Hepatocyte (in vitro differentiated cells): ENCODE measurements at regions not wholly inside any gene's neighbourhood (a gene's known extent, or its start where the extent isn't known, plus 50 kb on each side); places are given as distances from the start of the nearest gene placed in this dataset.

Experiments used
- EZH2 ChIP-seq: fragments of 200-600 bp; sonication (generic); IDR thresholded peaks from 2 replicates; pipeline ENCODE4 v1.6.1; 2016; ENCODE audit warnings: antibody characterized with exemption, mild to moderate bottlenecking, borderline replicate concordance
- EZH2phosphoT487 ChIP-seq: fragments of 200-600 bp; sonication (generic); IDR thresholded peaks from one replicate; pipeline ENCODE4 v1.6.1; 2018; ENCODE audit warnings: antibody characterized with exemption, mild to moderate bottlenecking, low read depth, moderate library complexity; ENCODE audit not compliant: unreplicated experiment, severe bottlenecking
- TF ChIP-seq, protein P1 (sequence below): fragments of 200-600 bp; sonication (generic); IDR thresholded peaks from 2 replicates; pipeline ENCODE4 v1.5.1; 2016; ENCODE audit warnings: antibody characterized with exemption, mild to moderate bottlenecking; ENCODE audit not compliant: poor library complexity

DNA sequence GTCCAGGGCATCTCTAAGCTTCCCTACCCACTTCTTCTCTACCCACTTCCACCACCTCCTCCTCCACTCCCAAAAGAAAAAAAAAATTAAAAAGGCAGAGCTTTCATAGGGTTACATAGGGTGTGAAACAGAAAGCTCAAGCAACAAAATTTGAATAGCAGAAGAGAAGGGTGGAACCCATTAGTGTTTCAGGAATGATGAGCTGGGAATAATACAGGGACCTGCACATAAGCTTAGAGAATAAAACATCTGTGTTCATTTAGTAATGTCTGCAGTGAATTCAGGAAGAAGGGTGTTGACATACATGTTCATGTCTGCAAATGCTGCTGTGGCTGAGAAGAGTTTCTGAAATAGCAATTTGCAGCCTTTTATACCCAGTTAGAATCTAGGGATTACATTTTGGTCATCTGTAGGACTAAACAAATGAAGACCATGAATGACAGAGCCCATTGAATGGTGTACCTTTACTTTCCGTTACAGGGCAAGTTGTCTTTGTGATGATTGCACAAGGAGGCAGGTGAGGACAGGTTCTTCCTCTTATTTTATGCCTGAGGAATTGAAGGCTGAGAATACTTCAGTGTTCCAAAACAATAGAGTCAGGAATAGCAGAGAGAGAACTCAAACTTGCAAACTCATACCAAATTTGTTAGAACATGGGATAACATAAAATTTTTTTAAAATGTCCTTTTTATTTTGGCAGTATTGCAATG, 975.1 kb downstream of the TFAP2A start:
- TF ChIP-seq, protein P1, sequence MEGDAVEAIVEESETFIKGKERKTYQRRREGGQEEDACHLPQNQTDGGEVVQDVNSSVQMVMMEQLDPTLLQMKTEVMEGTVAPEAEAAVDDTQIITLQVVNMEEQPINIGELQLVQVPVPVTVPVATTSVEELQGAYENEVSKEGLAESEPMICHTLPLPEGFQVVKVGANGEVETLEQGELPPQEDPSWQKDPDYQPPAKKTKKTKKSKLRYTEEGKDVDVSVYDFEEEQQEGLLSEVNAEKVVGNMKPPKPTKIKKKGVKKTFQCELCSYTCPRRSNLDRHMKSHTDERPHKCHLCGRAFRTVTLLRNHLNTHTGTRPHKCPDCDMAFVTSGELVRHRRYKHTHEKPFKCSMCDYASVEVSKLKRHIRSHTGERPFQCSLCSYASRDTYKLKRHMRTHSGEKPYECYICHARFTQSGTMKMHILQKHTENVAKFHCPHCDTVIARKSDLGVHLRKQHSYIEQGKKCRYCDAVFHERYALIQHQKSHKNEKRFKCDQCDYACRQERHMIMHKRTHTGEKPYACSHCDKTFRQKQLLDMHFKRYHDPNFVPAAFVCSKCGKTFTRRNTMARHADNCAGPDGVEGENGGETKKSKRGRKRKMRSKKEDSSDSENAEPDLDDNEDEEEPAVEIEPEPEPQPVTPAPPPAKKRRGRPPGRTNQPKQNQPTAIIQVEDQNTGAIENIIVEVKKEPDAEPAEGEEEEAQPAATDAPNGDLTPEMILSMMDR: no peak
- TF ChIP-seq EZH2 (no peak), EZH2phosphoT487 (no peak)
